SIG-M5 treated with dmso at 0.1 percent for 504 hours (cell line): ENCODE measurements at regions not wholly inside any gene's neighbourhood (a gene's known extent, or its start where the extent isn't known, plus 50 kb on each side); places are given as distances from the start of the nearest gene placed in this dataset.

Experiments used
- DNase-seq: peaks from one replicate; lab custom pipeline; 2025; ENCODE audit not compliant: unreplicated experiment; lab: John Stamatoyannopoulos, UW

GRCh38 chr5:74200560-74200959 lies 440.0 kb downstream of the ENC1 start:
- DNase-seq = no peak

GRCh38 chr5:74199436-74200210 lies 440.9 kb downstream of the ENC1 start:
- no peak for DNase-seq

- no peak for DNase-seq
Observed at GRCh38 chr5:74199005-74199404, 441.5 kb downstream of the ENC1 start.

GRCh38 chr5:74198156-74198555 lies 442.4 kb downstream of the ENC1 start:
- DNase-seq = no peak

- no peak for DNase-seq
Observed at GRCh38 chr5:74196233-74196632, 444.3 kb downstream of the ENC1 start.

GRCh38 chr5:74194196-74194595 lies 446.3 kb downstream of the ENC1 start:
- DNase-seq = no peak

- DNase-seq = no peak
Observed at GRCh38 chr5:74192606-74193299, 447.8 kb downstream of the ENC1 start.

GRCh38 chr5:74188351-74189105 lies 452.0 kb downstream of the ENC1 start:
- DNase-seq = no peak

GRCh38 chr5:74187757-74188156 lies 452.8 kb downstream of the ENC1 start:
- no peak for DNase-seq

- DNase-seq = no peak
Observed at GRCh38 chr5:74186356-74187315, 453.9 kb downstream of the ENC1 start.

- DNase-seq = no peak
Observed at GRCh38 chr5:74185599-74185998, 454.9 kb downstream of the ENC1 start.

GRCh38 chr5:74184649-74185048 lies 455.9 kb downstream of the ENC1 start:
- DNase-seq = no peak

GRCh38 chr5:74183041-74183440 lies 457.5 kb downstream of the ENC1 start:
- DNase-seq = no peak

- DNase-seq = no peak
Observed at GRCh38 chr5:74182603-74183002, 457.9 kb downstream of the ENC1 start.

- no peak for DNase-seq
Observed at GRCh38 chr5:74179701-74180100, 460.8 kb downstream of the ENC1 start.

GRCh38 chr5:74179179-74179578 lies 461.3 kb downstream of the ENC1 start:
- no peak for DNase-seq

- DNase-seq = no peak
Observed at GRCh38 chr5:74177961-74178360, 462.6 kb downstream of the ENC1 start.

GRCh38 chr5:74174366-74174765 lies 466.2 kb downstream of the ENC1 start:
- DNase-seq = no peak

GRCh38 chr5:74173665-74174064 lies 466.9 kb downstream of the ENC1 start:
- DNase-seq = no peak

- no peak for DNase-seq
Observed at GRCh38 chr5:74173241-74173640, 467.3 kb downstream of the ENC1 start.

- no peak for DNase-seq
Observed at GRCh38 chr5:74169701-74170100, 470.8 kb downstream of the ENC1 start.
